DND-41 (cell line): ENCODE measurements at regions not wholly inside any gene's neighbourhood (a gene's known extent, or its start where the extent isn't known, plus 50 kb on each side); places are given as distances from the start of the nearest gene placed in this dataset.

ENCODE experiments used
- ATAC-seq: fragments of 200-7000 bp; cut with Tn5 transposase; 3 replicates; pipeline ENCODE4 v1.9.1; 2021; ENCODE audit warnings: low read depth; ENCODE audit not compliant: insufficient read depth
- DNase-seq: peaks from one replicate; pipeline ENCODE4 v3.0.0-alpha.2; 2020
- H2AFZ ChIP-seq: 2 replicates; pipeline ENCODE4 v1.6.0; 2012; ENCODE audit warnings: low read depth, low read length
- H3K27ac ChIP-seq: 2 replicates; pipeline ENCODE4 v1.5.1; 2012; ENCODE audit warnings: low read length, inconsistent platforms
- H3K27me3 ChIP-seq: fragments of 200-600 bp; sonication (generic); 2 replicates; pipeline ENCODE4 v1.6.0; 2012; ENCODE audit warnings: low read length, mild to moderate bottlenecking, inconsistent platforms; ENCODE audit not compliant: insufficient read depth, poor library complexity
- H3K36me3 ChIP-seq: 2 replicates; pipeline ENCODE4 v1.5.1; 2012; ENCODE audit warnings: low read length, inconsistent platforms; ENCODE audit not compliant: insufficient read depth
- H3K4me1 ChIP-seq: 2 replicates; pipeline ENCODE4 v1.5.1; 2012; ENCODE audit warnings: mild to moderate bottlenecking, low read length; ENCODE audit not compliant: insufficient read depth
- H3K4me2 ChIP-seq: 2 replicates; pipeline ENCODE4 v1.6.0; 2012; ENCODE audit warnings: mild to moderate bottlenecking, moderate library complexity, low read length, inconsistent platforms; ENCODE audit not compliant: insufficient read depth
- H3K4me3 ChIP-seq, 2 experiments: fragments of 200-600 bp in 1 of 2; shearing (Covaris generic) in 1 of 2; 2 replicates each; pipeline ENCODE4 v1.5.1; 2012 to 2016; ENCODE audit warnings: inconsistent platforms in 2 of 2, low read length in 2 of 2, mild to moderate bottlenecking in 2 of 2, low read depth in 1 of 2, moderate library complexity in 1 of 2
- H3K79me2 ChIP-seq: 2 replicates; pipeline ENCODE4 v1.6.0; 2012; ENCODE audit warnings: low read length, inconsistent platforms; ENCODE audit not compliant: insufficient read depth
- H3K9ac ChIP-seq: 2 replicates; pipeline ENCODE4 v1.6.0; 2012; ENCODE audit warnings: low read depth, mild to moderate bottlenecking, inconsistent platforms, low read length, moderate library complexity
- H3K9me3 ChIP-seq: 2 replicates; pipeline ENCODE4 v1.5.1; 2012; ENCODE audit warnings: low read length, moderate library complexity, mild to moderate bottlenecking, inconsistent platforms; ENCODE audit not compliant: insufficient read depth, severe bottlenecking
- H4K20me1 ChIP-seq: 2 replicates; pipeline ENCODE4 v1.6.0; 2012; ENCODE audit warnings: low read length; ENCODE audit not compliant: insufficient read depth
- EZH2 ChIP-seq: IDR thresholded peaks from 3 replicates; pipeline ENCODE4 v1.6.1; 2012; ENCODE audit warnings: borderline replicate concordance, low read depth, mild to moderate bottlenecking, moderate library complexity, low read length, inconsistent platforms; ENCODE audit not compliant: severe bottlenecking
- TF ChIP-seq, protein P1 (sequence below): IDR thresholded peaks from 2 replicates; pipeline ENCODE4 v1.5.1; 2012; ENCODE audit warnings: borderline replicate concordance, low read length, moderate library complexity, mild to moderate bottlenecking; ENCODE audit not compliant: poor library complexity, severe bottlenecking; ENCODE audit errors: extremely low read depth

DNA sequence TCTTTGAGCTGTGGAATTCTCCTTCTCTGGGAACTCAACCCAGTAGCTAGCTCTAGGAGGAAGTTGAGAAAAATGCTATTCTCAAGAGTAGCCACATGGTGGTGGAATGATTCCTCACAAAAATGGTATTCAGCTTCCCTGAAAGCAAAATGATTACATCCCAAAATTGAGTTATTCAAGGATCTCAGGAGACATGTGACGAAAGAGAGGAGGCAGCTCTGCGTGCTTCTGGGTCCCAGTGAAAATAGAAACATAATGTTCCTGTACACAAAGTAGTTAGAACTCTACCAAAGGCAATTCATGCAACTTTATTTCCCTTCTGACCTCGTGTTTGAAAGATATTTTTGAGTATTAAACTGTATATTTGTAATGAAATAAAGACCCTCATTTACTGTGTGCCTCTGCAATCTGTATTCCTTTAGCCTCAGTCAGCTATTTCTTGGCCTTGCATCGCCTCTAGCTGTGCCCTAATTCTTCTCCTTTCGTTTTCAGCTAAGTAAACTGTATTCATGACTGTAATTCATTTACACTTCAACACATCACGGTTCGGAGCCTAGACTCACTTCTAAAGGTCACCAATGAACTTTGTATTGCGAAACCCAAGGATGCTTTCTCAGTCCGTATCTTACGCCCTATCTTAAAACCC is 167.3 kb downstream of the FASLG start:
- Histone ChIP-seq H3K9me3 (no peaks in the 10 kb centered on the region), H3K4me2 (peak overlapping the region; percentile 3), H3K4me1 (peaks cover 62% of the 10 kb centered on the region), H4K20me1 (no peaks in the 10 kb centered on the region), H3K79me2 (no peaks in the 10 kb centered on the region), H3K27me3 (no peaks in the 10 kb centered on the region), H3K4me3 (no peak overlapping the region), H3K36me3 (no peaks in the 10 kb centered on the region), H2AFZ (no peak overlapping the region), H3K27ac (peak overlapping the region; percentile 87), H3K9ac (peak overlapping the region; percentile 25; the same call in 1 of the 2 replicates)
- ATAC-seq (peak; percentile 24; the same call in 2 of the 3 replicates), DNase-seq (peak; percentile 49)
- TF ChIP-seq, protein P1, sequence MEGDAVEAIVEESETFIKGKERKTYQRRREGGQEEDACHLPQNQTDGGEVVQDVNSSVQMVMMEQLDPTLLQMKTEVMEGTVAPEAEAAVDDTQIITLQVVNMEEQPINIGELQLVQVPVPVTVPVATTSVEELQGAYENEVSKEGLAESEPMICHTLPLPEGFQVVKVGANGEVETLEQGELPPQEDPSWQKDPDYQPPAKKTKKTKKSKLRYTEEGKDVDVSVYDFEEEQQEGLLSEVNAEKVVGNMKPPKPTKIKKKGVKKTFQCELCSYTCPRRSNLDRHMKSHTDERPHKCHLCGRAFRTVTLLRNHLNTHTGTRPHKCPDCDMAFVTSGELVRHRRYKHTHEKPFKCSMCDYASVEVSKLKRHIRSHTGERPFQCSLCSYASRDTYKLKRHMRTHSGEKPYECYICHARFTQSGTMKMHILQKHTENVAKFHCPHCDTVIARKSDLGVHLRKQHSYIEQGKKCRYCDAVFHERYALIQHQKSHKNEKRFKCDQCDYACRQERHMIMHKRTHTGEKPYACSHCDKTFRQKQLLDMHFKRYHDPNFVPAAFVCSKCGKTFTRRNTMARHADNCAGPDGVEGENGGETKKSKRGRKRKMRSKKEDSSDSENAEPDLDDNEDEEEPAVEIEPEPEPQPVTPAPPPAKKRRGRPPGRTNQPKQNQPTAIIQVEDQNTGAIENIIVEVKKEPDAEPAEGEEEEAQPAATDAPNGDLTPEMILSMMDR: peak; percentile 83
- no peak for TF ChIP-seq EZH2

DNA sequence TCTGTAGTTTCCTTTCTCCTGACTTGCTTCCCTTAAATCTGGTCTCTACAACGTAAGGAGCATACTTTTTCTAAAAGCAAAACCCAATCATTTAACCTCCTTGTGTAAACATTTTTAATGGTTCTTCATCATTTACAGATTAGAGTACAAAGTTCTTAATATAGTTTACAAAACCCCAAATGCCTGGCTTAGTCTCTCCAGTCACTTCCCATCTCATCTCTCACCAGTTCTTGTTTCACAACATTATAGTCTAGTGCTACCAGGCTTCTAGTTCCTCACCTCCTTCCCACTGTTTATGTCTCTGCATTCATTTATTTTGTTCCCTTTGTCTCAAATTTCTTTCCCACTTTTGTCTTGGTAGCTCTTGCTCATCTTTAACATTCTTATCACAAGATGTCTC is 168.4 kb downstream of the FASLG start:
- Histone ChIP-seq H3K36me3 (no peaks in the 10 kb centered on the region), H2AFZ (peak overlapping the region; percentile 27; the same call in 1 of the 2 replicates), H3K79me2 (no peaks in the 10 kb centered on the region), H3K4me1 (peaks cover 66% of the 10 kb centered on the region), H3K9me3 (no peaks in the 10 kb centered on the region), H3K27me3 (no peaks in the 10 kb centered on the region), H4K20me1 (no peaks in the 10 kb centered on the region), H3K27ac (peak overlapping the region; percentile 87), H3K4me3 (no peak overlapping the region; a peak in 1 of 4 replicates), H3K4me2 (peak overlapping the region; percentile 52), H3K9ac (peak overlapping the region; percentile 25; the same call in 1 of the 2 replicates)
- peak; percentile 27 for ATAC-seq
- DNase-seq: no peak
- TF ChIP-seq, protein P1: no peak
- TF ChIP-seq EZH2: no peak

DNA sequence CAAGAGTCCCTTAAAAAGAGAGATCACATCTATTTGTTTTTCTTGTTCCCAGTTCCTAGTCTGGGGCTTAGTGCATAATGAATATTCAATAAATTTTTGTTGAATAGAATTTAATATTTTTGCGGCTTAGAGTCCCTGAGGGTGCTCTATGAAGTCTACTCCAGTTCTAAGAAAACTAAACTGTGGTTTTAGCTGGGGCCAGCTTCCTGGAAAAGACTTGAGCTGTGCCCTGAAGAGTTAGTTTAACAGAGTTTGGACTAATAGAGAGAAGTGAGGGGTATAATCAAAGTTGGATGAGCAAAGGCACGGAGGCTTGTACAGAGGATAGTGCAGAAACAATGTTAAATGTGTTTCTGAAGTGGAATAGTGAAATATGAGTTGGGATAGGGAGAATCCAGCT is 168.9 kb downstream of the FASLG start:
- TF ChIP-seq, protein P1: no peak
- TF ChIP-seq EZH2: no peak
- H3K4me3 ChIP-seq: peak overlapping the region in 1 of 2 experiments; percentile 3; a peak in 1 of 4 replicates
- no peaks in the 10 kb centered on the region for H3K36me3 ChIP-seq
- no peaks in the 10 kb centered on the region for H3K27me3 ChIP-seq
- H3K9me3 ChIP-seq: no peaks in the 10 kb centered on the region
- DNase-seq (peak; percentile 81), ATAC-seq (peak; percentile 76)
- no peaks in the 10 kb centered on the region for H4K20me1 ChIP-seq
- H2AFZ ChIP-seq: 0 out of 2 replicates have a peak overlapping the region, but pooled peaks have one; percentile 27
- H3K27ac ChIP-seq: peak overlapping the region; percentile 87
- H3K9ac ChIP-seq: peak overlapping the region; percentile 42
- peak overlapping the region; percentile 52 for H3K4me2 ChIP-seq
- H3K79me2 ChIP-seq: no peaks in the 10 kb centered on the region
- H3K4me1 ChIP-seq: peaks cover 72% of the 10 kb centered on the region
